Lung microvascular endothelial cell (primary cell): ENCODE measurements at regions not wholly inside any gene's neighbourhood (a gene's known extent, or its start where the extent isn't known, plus 50 kb on each side); places are given as distances from the start of the nearest gene placed in this dataset.

Experiments used
- DNase-seq, 2 donors: peaks; one replicate each; pipeline versions ENCODE4 v3.0.0 to v3.0.0-alpha.2; 2010; ENCODE audit warnings: low read depth in 2 of 2

- no peak for DNase-seq
Measured at GRCh38 chr13:109859216-109859835, 72.9 kb upstream of the IRS2 start.

- no peak for DNase-seq
Measured at GRCh38 chr13:109858319-109858718, 71.9 kb upstream of the IRS2 start.

GRCh38 chr13:109857803-109858202 is 71.4 kb upstream of the IRS2 start:
- no peak for DNase-seq

GRCh38 chr13:109857325-109857724 is 70.9 kb upstream of the IRS2 start:
- no peak for DNase-seq

GRCh38 chr13:109856350-109856749 is 70.0 kb upstream of the IRS2 start:
- no peak for DNase-seq

GRCh38 chr13:109853153-109853552 is 66.8 kb upstream of the IRS2 start:
- no peak for DNase-seq

- no peak for DNase-seq
Measured at GRCh38 chr13:109846185-109846584, 59.8 kb upstream of the IRS2 start.

GRCh38 chr13:109844396-109844795 is 58.0 kb upstream of the IRS2 start:
- DNase-seq: no peak

GRCh38 chr13:109843695-109844094 is 57.3 kb upstream of the IRS2 start:
- DNase-seq: no peak

GRCh38 chr13:109842212-109842920 is 56.0 kb upstream of the IRS2 start:
- DNase-seq: no peak

- no peak for DNase-seq
Measured at GRCh38 chr13:109840893-109841287, 54.5 kb upstream of the IRS2 start.

- DNase-seq: no peak
Measured at GRCh38 chr13:109840201-109840892, 54.0 kb upstream of the IRS2 start.

GRCh38 chr13:109836629-109837607 is 50.5 kb upstream of the IRS2 start:
- DNase-seq: no peak
